NB4 (cell line): ENCODE measurements at regions not wholly inside any gene's neighbourhood (a gene's known extent, or its start where the extent isn't known, plus 50 kb on each side); places are given as distances from the start of the nearest gene placed in this dataset.
"Not testable (repeated sequence)": the region's sequence is repeated elsewhere in the genome, so short reads cannot be mapped to it uniquely, and the experiment has no call there.

Source experiments
- DNase-seq: peaks from one replicate; pipeline ENCODE4 v3.0.0; 2010; ENCODE audit warnings: low read depth
- H3K4me3 ChIP-seq: one replicate; pipeline ENCODE4 v1.5.1; 2011; ENCODE audit warnings: mild to moderate bottlenecking, low read depth, low read length, moderate library complexity
- CTCF ChIP-seq: IDR thresholded peaks from one replicate; pipeline ENCODE4 v1.5.1; 2012; ENCODE audit warnings: low read depth, low read length
- MAX ChIP-seq: IDR thresholded peaks from 2 replicates; pipeline ENCODE4 v1.6.1; 2011; ENCODE audit warnings: low read depth, low read length
- MYC ChIP-seq: IDR thresholded peaks from 2 replicates; pipeline ENCODE4 v1.6.1; 2011; ENCODE audit warnings: low read depth, low read length
- POLR2A ChIP-seq: IDR thresholded peaks from 2 replicates; pipeline ENCODE4 v1.6.1; 2011; ENCODE audit warnings: mild to moderate bottlenecking; ENCODE audit not compliant: insufficient read length; ENCODE audit errors: extremely low read depth

- peak; percentile 88 for DNase-seq
- H3K4me3 ChIP-seq, result peak overlapping the region; percentile 67
- TF ChIP-seq POLR2A (peak; percentile 30), CTCF (no peak)
These were observed 106.5 kb downstream of the SLC16A1 start for GRCh38 chr1:112849425-112850033.

GRCh38 chr1:112841825-112842224 is 114.2 kb downstream of the SLC16A1 start:
- peak; percentile 59 for DNase-seq
- no peak overlapping the region for H3K4me3 ChIP-seq
- TF ChIP-seq POLR2A, result no peak
- no peak for TF ChIP-seq MYC
- TF ChIP-seq CTCF, result no peak
- TF ChIP-seq MAX, result no peak

GRCh38 chr1:112840631-112841624 is 115.1 kb downstream of the SLC16A1 start:
- no peak overlapping the region for H3K4me3 ChIP-seq
- DNase-seq, result peak; percentile 76

GRCh38 chr1:112836642-112837041 is 119.4 kb downstream of the SLC16A1 start:
- DNase-seq, result no peak
- TF ChIP-seq MAX, result no peak
- H3K4me3 ChIP-seq, result no peak overlapping the region

More at GRCh38 chr1:112840631-112841624, 115.1 kb downstream of the SLC16A1 start:
- TF ChIP-seq CTCF (no peak), MYC (no peak), MAX (no peak), POLR2A (no peak)

GRCh38 chr1:112833806-112834205 is 118.7 kb upstream of the PPM1J start:
- no peak overlapping the region for H3K4me3 ChIP-seq
- TF ChIP-seq POLR2A, result no peak
- DNase-seq, result no peak

GRCh38 chr1:112832259-112832658 is 117.1 kb upstream of the PPM1J start:
- not testable (repeated sequence) for H3K4me3 ChIP-seq, DNase-seq

GRCh38 chr1:112829691-112830090 is 114.6 kb upstream of the PPM1J start:
- DNase-seq, H3K4me3 ChIP-seq: not testable (repeated sequence)

- no peak overlapping the region for H3K4me3 ChIP-seq
- no peak for DNase-seq
- no peak for TF ChIP-seq MYC
- TF ChIP-seq CTCF, result no peak
- TF ChIP-seq POLR2A, result no peak
- no peak for TF ChIP-seq MAX
These were observed 113.6 kb upstream of the PPM1J start for GRCh38 chr1:112828716-112829115.

- DNase-seq, H3K4me3 ChIP-seq: not testable (repeated sequence)
These were observed 112.3 kb upstream of the PPM1J start for GRCh38 chr1:112827391-112827790.
